GM12873 (cell line): ENCODE measurements at regions not wholly inside any gene's neighbourhood (a gene's known extent, or its start where the extent isn't known, plus 50 kb on each side); places are given as distances from the start of the nearest gene placed in this dataset.

Experiments
- TF ChIP-seq, protein P1 (sequence below): IDR thresholded peaks from 2 replicates; pipeline ENCODE4 v1.5.1; 2012; ENCODE audit warnings: low read depth, mild to moderate bottlenecking, moderate library complexity, low read length, control low read depth; ENCODE audit not compliant: insufficient read depth; ENCODE audit errors: missing control alignments

DNA sequence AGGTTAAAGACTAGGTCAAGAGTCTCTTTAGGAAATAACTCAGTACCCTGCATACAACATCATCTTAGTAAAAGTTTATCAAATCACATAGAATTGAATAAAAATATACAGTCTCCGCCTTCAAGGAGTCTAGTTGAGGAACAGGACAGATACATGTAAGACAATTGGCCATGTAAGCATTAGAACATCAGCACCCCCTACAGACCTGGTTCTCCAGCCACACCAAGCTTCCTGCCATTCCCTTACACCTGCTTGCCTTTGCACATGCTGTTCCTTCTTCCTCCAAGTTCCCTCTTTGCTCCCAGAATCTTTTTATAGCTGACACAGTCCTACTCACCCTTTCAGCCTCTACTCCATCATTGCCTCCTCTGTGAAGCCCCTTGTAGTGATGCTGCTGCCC lies 187.8 kb upstream of the LRFN2 start:
- TF ChIP-seq, protein P1, sequence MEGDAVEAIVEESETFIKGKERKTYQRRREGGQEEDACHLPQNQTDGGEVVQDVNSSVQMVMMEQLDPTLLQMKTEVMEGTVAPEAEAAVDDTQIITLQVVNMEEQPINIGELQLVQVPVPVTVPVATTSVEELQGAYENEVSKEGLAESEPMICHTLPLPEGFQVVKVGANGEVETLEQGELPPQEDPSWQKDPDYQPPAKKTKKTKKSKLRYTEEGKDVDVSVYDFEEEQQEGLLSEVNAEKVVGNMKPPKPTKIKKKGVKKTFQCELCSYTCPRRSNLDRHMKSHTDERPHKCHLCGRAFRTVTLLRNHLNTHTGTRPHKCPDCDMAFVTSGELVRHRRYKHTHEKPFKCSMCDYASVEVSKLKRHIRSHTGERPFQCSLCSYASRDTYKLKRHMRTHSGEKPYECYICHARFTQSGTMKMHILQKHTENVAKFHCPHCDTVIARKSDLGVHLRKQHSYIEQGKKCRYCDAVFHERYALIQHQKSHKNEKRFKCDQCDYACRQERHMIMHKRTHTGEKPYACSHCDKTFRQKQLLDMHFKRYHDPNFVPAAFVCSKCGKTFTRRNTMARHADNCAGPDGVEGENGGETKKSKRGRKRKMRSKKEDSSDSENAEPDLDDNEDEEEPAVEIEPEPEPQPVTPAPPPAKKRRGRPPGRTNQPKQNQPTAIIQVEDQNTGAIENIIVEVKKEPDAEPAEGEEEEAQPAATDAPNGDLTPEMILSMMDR = peak; percentile 53

- TF ChIP-seq, protein P1 = no peak
Measured at GRCh38 chr6:40770794-40771193, 183.6 kb upstream of the LRFN2 start.

DNA sequence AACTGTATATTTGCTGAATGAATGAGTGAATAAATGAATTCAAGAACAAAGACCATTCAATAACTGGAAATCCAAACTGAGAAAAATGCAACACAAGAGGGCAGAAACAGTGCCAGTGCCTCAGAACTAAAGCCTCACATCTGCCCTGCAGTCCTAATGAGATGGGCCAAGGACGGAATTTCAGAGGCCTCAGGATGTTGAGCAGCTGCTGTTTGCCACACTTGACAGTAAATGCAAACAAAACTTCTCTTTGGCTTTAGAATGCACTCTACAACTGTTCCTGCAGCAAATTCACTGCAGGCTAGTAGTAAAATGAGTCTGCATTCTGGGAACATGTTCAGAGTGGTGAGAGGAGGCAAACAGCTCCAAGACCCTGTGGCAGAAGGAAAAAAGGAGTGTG lies 177.6 kb upstream of the LRFN2 start:
- TF ChIP-seq, protein P1 = no peak

- TF ChIP-seq, protein P1 = no peak
Measured at GRCh38 chr6:40762981-40763380, 175.8 kb upstream of the LRFN2 start.

DNA sequence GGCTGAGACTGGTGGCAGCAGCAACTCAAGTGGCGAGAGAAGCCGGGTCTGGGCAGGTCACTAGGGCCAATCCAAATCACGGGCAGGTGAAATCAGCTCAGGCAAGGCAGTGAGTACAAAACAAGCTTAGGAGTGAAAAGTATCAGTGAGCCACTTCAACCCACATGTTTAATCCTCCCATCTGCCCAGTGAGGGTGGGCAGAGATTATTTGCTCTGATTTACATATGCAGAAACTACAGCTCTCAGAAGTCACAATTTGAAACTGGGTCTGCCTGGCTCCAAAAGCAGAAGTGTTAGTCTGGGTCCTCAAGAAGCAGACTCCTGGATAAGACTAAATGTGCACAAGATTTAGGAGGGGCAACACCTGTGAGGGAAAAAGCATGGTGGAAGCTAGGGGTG lies 173.7 kb upstream of the LRFN2 start:
- TF ChIP-seq, protein P1 = no peak

DNA sequence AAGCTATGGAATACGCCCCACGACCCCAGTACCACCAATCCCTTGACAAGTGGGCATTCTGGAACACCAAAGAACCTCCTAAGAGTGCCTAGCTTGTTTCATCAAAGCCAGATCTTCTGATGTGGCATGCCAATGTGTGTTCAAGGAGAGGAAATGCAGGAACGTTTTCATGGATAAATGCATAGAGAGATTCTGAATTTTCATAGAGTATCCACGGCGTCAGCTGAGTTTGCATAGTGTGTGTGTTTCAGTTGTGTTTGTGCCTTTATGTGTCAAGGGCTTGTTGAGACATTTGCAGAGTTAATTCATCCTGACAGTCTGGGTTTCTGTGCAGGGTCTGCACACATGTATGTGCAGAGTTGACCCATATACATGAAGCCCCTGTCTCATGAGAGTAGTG lies 172.7 kb upstream of the LRFN2 start:
- TF ChIP-seq, protein P1 = no peak

DNA sequence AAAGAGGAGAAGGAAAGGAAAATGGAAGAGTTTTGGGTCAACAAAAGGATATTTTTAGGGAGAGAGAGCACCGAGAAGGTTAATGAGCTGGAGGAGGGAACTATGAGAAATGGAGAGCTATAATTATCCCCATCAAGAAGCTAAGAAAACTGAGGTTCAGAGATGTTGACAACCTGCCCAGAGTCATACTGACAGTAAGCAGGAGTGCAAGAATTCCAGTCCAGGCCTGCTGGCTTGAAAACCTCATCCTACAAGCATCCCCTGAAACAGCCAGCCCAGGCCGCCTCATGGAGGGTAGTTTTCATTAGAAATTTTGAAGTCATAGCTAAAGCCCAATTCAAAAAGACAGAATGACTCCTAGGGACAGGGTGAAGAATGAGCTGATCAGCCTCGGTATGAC lies 172.1 kb upstream of the LRFN2 start:
- TF ChIP-seq, protein P1 = no peak

GRCh38 chr6:40755749-40756452 lies 168.7 kb upstream of the LRFN2 start:
- TF ChIP-seq, protein P1 = no peak
